ENCODE measurements at regions not wholly inside any gene's neighbourhood (a gene's known extent, or its start where the extent isn't known, plus 50 kb on each side); places are given as distances from the start of the nearest gene placed in this dataset.
"Not testable (repeated sequence)": the region's sequence is repeated elsewhere in the genome, so short reads cannot be mapped to it uniquely, and the experiment has no call there.

DNA sequence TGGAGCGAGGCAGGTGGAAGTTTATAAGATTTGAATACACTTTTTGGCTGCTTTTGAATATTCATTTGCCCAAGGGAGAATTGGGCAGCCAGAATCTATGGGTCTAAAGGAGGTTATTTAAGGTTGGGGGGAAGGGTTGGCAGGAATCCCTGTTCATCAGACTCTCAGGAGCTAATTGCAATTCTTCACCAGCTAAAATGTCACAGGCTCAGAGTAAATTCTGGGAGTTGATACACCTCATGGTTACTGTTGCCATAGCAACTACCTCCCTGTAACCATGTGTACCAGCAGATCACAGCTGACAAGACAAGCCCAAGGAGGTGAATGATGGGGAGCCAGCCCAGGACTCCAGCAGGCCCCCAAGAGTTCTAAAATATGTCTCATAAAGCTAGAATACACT is 75.5 kb downstream of the CAMK2N1 start:
- H3K4me3 Mint-ChIP-seq = no peak overlapping the region
- no peak overlapping the region for H3K27ac Mint-ChIP-seq
- DNase-seq (no peak), ATAC-seq (no peak)
- peaks cover 5% of the 10 kb centered on the region for H3K4me1 Mint-ChIP-seq
- peaks cover 41% of the 10 kb centered on the region for H3K27me3 Mint-ChIP-seq
- H3K9me3 Mint-ChIP-seq = no peaks in the 10 kb centered on the region

DNA sequence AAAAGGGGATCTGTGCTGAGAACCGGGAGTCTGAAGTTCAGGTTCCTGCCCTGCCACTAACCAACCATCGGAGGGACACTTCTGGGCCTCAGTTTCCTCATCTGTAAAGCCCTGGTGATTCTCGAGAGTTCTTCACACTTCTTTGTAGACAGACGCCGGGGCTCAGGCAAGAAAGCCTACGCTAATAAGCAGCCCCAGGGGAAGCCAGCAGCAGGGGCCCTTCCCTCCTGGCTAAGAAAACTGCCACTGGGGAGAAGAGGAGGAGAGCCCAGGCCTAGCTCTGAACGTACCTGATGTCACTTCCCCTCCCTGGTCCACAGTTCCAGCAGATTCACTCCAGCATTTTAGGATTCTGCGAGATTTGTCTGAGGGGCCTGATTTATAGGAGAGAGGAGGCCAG is 76.0 kb downstream of the CAMK2N1 start:
- Mint-ChIP-seq H3K27ac (no peak overlapping the region), H3K4me1 (peaks cover 5% of the 10 kb centered on the region), H3K9me3 (no peaks in the 10 kb centered on the region), H3K4me3 (no peak overlapping the region), H3K27me3 (peaks cover 46% of the 10 kb centered on the region)
- ATAC-seq = no peak
- no peak for DNase-seq

GRCh38 chr1:20409012-20409411 is 77.0 kb downstream of the CAMK2N1 start:
- no peaks in the 10 kb centered on the region for H3K9me3 Mint-ChIP-seq
- DNase-seq (no peak), ATAC-seq (no peak)
- H3K27ac Mint-ChIP-seq = no peak overlapping the region
- H3K4me1 Mint-ChIP-seq = peaks cover 5% of the 10 kb centered on the region
- no peak overlapping the region for H3K4me3 Mint-ChIP-seq
- H3K27me3 Mint-ChIP-seq = peaks cover 55% of the 10 kb centered on the region

DNA sequence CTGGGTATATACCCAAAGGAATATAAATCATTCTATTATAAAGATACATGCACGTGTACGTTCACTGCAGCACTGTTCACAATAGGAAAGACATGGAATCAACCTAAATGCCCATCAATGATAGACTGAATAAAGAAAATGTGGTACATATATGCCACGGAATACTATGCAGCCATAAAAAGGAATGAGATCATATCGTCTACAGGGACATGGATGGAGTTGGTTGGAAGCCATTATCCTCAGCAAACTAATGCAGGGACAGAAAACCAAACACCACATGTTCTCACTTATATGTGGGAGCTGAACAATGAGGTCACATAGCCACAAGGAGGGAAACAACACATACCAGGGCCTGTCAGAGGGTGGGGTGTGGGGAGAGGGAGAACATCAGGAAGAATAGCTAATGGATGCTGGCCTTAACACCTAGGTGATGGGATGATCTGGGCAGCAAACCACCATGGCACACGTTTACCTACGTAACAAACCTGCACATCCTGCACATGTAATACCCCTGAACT is 77.8 kb downstream of the CAMK2N1 start:
- not testable (repeated sequence) for ATAC-seq, DNase-seq
- H3K27me3 Mint-ChIP-seq = peaks cover 56% of the 10 kb centered on the region

GRCh38 chr1:20405893-20406604 is 80.0 kb downstream of the CAMK2N1 start:
- no peak for DNase-seq
- ATAC-seq = no peak
- Mint-ChIP-seq H3K9me3 (no peaks in the 10 kb centered on the region), H3K4me3 (no peak overlapping the region), H3K4me1 (peaks cover 5% of the 10 kb centered on the region), H3K27me3 (peaks cover 62% of the 10 kb centered on the region), H3K27ac (no peak overlapping the region)

More for the DNA sequence above, 77.8 kb downstream of the CAMK2N1 start:
- not testable (repeated sequence) for H3K27ac Mint-ChIP-seq, H3K4me1 Mint-ChIP-seq, H3K4me3 Mint-ChIP-seq, H3K9me3 Mint-ChIP-seq

DNA sequence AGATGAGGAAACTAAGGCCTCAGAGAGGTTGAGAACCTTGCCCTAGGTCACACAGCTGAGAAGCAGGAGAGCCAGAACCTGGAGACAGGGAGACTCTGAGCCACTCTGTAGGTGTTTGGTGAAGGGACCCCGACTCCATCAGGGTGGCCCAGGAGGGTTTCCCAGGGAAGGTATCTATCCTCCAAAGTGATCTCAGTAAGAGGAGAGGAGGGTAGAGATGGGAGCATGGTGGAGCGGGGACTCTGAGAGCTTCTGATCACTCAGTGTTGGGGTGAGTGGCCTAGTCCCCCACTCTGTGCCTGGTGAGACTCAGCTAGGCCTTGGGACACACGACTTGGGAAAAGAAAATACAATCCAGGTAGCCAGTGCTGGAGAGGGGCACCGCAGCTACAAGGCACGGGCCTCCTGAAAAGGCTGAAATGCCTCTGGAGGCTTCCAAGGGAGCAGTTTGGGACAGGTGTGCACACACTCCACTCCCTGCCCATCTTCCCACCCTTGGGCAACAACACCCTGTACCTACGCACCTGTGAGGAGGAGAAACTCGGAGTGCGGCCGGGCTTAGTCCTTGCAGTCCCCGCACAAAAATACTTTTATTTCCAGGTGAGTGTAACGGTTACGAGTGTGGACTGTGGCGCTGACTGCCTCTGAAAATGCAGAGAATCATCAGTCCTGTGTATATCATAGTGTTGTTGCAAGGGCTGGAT is 80.8 kb downstream of the CAMK2N1 start:
- Mint-ChIP-seq H3K4me1 (peaks cover 5% of the 10 kb centered on the region), H3K27ac (no peak overlapping the region), H3K9me3 (no peaks in the 10 kb centered on the region), H3K4me3 (no peak overlapping the region), H3K27me3 (peaks cover 66% of the 10 kb centered on the region)
- ATAC-seq (no peak), DNase-seq (no peak)

Measured in stimulated activated naive CD8-positive, alpha-beta T cell treated with anti-CD3 and anti-CD28 coated beads, Interleukin-15, amount 100 ng/mL, for 72 hours (primary cell).